ENCODE measurements at regions not wholly inside any gene's neighbourhood (a gene's known extent, or its start where the extent isn't known, plus 50 kb on each side); places are given as distances from the start of the nearest gene placed in this dataset.
"Not testable (repeated sequence)": the region's sequence is repeated elsewhere in the genome, so short reads cannot be mapped to it uniquely, and the experiment has no call there.

DNA sequence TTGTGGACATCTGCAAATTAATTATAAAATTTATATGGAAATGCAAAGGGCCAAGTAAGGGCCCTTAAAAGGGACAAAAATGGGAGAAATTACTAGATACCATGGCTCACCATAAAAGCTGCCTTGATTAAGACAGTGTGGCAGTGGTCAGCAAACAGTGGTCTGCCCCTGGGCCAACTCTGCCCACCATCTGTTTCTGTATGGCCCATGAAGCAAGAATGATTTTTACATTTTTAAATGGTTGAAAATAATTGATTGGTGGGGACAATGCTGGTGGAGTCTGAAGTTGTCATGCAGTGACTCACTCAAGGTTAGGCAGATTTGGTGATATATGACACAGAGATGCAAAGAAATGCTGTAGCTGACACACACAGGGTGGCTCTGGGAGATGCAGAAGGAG lies 295.6 kb downstream of the RTP5 start:
- H3K4me1 ChIP-seq (ENCODE audit: insufficient read depth, low read length); CTCF ChIA-PET; H3K9me3 ChIP-seq (ENCODE audit: control insufficient read depth in 1 of 2, insufficient read depth in 1 of 2, low read length in 2 of 2); H3K4me3 Mint-ChIP-seq; H3K36me3 Mint-ChIP-seq (ENCODE audit: low read depth); ATAC-seq (ENCODE audit: poor library complexity); H3K9me3 Mint-ChIP-seq; H3K36me3 ChIP-seq (ENCODE audit: insufficient read depth, low read length); H3K4me1 Mint-ChIP-seq (ENCODE audit: low read depth); H3K4me3 ChIP-seq (ENCODE audit: low read length); H3K27me3 ChIP-seq (ENCODE audit: control insufficient read depth in 1 of 2, insufficient read depth in 2 of 2, low read length in 2 of 2); H3K27ac Mint-ChIP-seq; H3K27me3 Mint-ChIP-seq; POLR2A ChIA-PET; DNase-seq; H3K27ac ChIP-seq (ENCODE audit: low read depth in 1 of 2, low read length in 2 of 2); intact Hi-C loops (cut with DNase I, micrococcal nuclease): not testable (repeated sequence)

DNA sequence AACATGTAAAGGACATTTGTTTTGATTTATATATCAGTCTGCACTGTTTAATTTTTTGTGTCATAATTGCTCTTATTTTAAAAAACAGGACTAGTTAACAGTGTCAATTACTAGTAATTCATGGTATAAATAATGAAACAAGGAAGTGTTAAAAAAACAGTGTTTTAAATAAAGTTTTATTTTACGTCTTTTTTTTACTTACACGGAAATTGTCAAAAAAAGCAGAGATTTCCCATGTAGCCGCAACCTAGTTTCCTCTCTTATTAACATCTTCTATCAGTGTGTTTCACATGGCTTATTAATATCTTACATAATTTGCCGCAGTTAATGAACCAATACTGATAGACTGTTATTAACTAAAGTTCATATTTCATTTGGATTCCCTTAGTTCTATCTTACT lies 301.8 kb downstream of the RTP5 start:
- intact Hi-C loops (cut with DNase I, micrococcal nuclease); H3K4me3 Mint-ChIP-seq; DNase-seq; CTCF ChIA-PET; H3K27me3 ChIP-seq (ENCODE audit: control insufficient read depth in 1 of 2, insufficient read depth in 2 of 2, low read length in 2 of 2); H3K4me3 ChIP-seq (ENCODE audit: low read length); H3K9me3 Mint-ChIP-seq; H3K9me3 ChIP-seq (ENCODE audit: control insufficient read depth in 1 of 2, insufficient read depth in 1 of 2, low read length in 2 of 2); H3K4me1 Mint-ChIP-seq (ENCODE audit: low read depth); H3K27ac Mint-ChIP-seq; ATAC-seq (ENCODE audit: poor library complexity); POLR2A ChIA-PET; H3K4me1 ChIP-seq (ENCODE audit: insufficient read depth, low read length); H3K27me3 Mint-ChIP-seq; H3K36me3 ChIP-seq (ENCODE audit: insufficient read depth, low read length); H3K27ac ChIP-seq (ENCODE audit: low read depth in 1 of 2, low read length in 2 of 2); H3K36me3 Mint-ChIP-seq (ENCODE audit: low read depth): not testable (repeated sequence)

Measured in CD4-positive, alpha-beta T cell (primary cell).